ENCODE measurements at regions not wholly inside any gene's neighbourhood (a gene's known extent, or its start where the extent isn't known, plus 50 kb on each side); places are given as distances from the start of the nearest gene placed in this dataset.

DNA sequence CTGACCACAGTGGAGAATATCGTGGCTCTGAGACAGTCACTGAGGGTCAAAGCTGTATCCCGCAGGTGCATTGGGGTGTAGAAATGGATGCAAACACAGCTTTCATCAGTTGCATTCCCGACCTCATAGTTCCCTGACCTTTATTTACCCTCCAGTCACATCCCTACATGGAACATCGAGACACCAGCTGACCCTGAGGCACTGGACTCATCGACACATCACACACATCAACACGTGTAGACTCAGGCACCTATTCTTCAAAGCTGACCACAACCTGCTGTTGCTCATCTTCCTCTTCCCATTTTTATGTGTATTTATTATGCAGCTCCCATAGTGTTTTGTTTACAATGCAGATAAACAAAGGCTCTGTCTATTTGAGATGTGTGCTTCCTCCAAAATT, 396.9 kb upstream of the NRP1 start:
- TF ChIP-seq POLR2A (IDR thresholded peaks at IDR 0.05), result no peak
- TF ChIP-seq, protein P1, sequence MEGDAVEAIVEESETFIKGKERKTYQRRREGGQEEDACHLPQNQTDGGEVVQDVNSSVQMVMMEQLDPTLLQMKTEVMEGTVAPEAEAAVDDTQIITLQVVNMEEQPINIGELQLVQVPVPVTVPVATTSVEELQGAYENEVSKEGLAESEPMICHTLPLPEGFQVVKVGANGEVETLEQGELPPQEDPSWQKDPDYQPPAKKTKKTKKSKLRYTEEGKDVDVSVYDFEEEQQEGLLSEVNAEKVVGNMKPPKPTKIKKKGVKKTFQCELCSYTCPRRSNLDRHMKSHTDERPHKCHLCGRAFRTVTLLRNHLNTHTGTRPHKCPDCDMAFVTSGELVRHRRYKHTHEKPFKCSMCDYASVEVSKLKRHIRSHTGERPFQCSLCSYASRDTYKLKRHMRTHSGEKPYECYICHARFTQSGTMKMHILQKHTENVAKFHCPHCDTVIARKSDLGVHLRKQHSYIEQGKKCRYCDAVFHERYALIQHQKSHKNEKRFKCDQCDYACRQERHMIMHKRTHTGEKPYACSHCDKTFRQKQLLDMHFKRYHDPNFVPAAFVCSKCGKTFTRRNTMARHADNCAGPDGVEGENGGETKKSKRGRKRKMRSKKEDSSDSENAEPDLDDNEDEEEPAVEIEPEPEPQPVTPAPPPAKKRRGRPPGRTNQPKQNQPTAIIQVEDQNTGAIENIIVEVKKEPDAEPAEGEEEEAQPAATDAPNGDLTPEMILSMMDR (IDR thresholded peaks at IDR 0.05), result no peak

Data from right lobe of liver (tissue), 4 donors.